ENCODE measurements at regions not wholly inside any gene's neighbourhood (a gene's known extent, or its start where the extent isn't known, plus 50 kb on each side); places are given as distances from the start of the nearest gene placed in this dataset.
"Not testable (repeated sequence)": the region's sequence is repeated elsewhere in the genome, so short reads cannot be mapped to it uniquely, and the experiment has no call there.

DNA sequence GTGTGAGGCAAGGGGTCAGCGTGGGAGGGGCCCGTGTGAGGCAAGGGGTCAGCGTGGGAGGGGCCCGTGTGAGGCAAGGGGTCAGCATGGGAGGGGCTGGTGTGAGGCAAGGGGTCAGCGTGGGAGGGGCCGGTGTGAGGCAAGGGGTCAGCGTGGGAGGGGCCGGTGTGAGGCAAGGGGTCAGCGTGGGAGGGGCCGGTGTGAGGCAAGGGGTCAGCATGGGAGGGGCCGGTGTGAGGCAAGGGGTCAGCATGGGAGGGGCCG, 119.2 kb downstream of the SEPTIN14 start:
- H3K4me1 Mint-ChIP-seq; H3K27ac Mint-ChIP-seq; CTCF ChIA-PET (ENCODE audit: partially characterized antibody); H3K27me3 Mint-ChIP-seq; H3K27ac ChIP-seq (ENCODE audit: low read depth, low read length); intact Hi-C loops (cut with micrococcal nuclease); H3K4me1 ChIP-seq (ENCODE audit: insufficient read depth, low read length); H3K36me3 Mint-ChIP-seq; H3K36me3 ChIP-seq (ENCODE audit: insufficient read depth, low read length); H3K9me3 ChIP-seq (ENCODE audit: control insufficient read depth in 1 of 2, low read length in 2 of 2); H3K9me3 Mint-ChIP-seq; H3K27me3 ChIP-seq (ENCODE audit: insufficient read depth, low read length); H3K4me3 Mint-ChIP-seq; H3K4me3 ChIP-seq (ENCODE audit: low read length in 2 of 2); DNase-seq; POLR2A ChIA-PET (ENCODE audit: partially characterized antibody): not testable (repeated sequence)

DNA sequence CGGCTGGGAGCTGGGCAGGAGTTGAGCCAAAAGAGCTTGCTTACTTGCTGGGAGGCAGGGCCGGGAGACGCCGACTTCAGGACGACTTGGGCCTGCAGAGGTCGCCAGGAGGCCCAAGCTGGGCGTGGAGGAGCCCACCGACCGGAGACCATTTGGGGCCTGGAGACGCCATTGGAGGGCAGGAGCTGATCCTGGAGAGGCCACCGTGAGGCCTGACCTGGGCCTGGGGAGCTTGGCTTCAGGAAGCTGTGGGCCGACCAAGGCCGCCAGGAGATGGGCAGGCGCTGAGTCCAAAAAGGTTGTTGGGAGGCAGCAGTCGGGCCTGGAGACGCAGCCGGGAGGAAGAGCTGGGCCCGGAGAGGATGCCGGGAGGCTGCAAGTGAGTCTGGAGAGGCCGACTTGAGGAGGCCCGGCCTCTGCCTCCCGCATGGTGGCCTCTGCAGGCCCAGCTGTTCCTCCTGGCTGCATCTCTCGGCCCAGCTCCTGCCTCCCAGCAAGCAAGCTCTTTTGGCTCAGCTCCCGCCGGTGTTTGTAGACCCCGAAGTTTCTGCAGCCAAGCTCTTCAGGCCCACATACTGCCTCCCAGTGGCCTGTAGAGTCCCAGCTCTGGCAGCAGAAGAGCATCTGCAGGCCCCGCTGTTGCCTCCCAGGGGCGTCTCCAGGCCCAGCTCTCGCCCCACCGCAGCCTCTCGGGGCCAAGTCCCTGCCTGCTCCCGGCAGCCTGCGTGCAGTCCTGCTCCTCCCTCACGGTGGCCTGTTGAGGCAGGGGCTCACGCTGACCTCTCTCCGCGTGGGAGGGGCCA, 119.7 kb downstream of the SEPTIN14 start:
- H3K4me3 Mint-ChIP-seq; H3K27ac ChIP-seq (ENCODE audit: low read depth, low read length); H3K27me3 Mint-ChIP-seq; H3K9me3 Mint-ChIP-seq; CTCF ChIA-PET (ENCODE audit: partially characterized antibody); H3K4me1 Mint-ChIP-seq; H3K4me3 ChIP-seq (ENCODE audit: low read length in 2 of 2); H3K4me1 ChIP-seq (ENCODE audit: insufficient read depth, low read length); H3K27me3 ChIP-seq (ENCODE audit: insufficient read depth, low read length); DNase-seq; H3K27ac Mint-ChIP-seq; intact Hi-C loops (cut with micrococcal nuclease); POLR2A ChIA-PET (ENCODE audit: partially characterized antibody); H3K9me3 ChIP-seq (ENCODE audit: control insufficient read depth in 1 of 2, low read length in 2 of 2); H3K36me3 Mint-ChIP-seq; H3K36me3 ChIP-seq (ENCODE audit: insufficient read depth, low read length): not testable (repeated sequence)

DNA sequence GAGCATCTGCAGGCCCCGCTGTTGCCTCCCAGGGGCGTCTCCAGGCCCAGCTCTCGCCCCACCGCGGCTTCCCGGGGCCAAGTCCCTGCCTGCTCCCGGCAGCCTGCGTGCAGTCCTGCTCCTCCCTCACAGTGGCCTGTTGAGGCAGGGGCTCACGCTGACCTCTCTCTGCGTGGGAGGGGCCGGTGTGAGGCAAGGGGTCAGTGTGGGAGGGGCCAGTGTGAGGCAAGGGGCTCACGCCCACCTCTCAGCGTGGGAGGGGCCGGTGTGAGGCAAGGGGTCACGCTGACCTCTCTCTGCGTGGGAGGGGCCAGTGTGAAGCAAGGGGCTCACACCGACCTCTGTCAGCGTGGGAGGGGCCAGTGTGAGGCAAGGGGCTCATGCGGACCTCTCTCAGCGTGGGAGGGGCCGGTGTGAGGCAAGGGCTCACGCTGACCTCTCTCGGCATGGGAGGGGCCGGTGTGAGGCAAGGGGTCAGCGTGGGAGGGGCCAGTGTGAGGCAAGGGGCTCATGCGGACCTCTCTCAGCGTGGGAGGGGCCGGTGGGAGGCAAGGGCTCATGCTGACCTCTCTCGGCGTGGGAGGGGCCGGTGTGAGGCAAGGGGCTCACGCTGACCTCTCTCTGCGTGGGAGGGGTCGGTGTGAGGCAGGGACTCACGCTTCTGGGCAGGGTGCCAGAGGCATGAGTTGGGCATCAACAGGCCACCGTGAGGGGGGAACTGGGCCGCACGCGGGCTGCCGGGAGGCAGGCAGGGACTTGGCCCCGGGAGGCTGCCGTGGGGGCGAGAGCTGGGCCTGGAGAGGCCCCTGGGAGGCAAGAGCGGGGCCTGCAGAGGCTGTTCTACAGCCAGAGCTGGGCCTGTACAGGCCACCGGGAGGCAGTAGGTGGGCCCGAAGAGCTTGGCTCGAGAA, 120.6 kb downstream of the SEPTIN14 start:
- intact Hi-C loops (cut with micrococcal nuclease), result not testable (repeated sequence)

DNA sequence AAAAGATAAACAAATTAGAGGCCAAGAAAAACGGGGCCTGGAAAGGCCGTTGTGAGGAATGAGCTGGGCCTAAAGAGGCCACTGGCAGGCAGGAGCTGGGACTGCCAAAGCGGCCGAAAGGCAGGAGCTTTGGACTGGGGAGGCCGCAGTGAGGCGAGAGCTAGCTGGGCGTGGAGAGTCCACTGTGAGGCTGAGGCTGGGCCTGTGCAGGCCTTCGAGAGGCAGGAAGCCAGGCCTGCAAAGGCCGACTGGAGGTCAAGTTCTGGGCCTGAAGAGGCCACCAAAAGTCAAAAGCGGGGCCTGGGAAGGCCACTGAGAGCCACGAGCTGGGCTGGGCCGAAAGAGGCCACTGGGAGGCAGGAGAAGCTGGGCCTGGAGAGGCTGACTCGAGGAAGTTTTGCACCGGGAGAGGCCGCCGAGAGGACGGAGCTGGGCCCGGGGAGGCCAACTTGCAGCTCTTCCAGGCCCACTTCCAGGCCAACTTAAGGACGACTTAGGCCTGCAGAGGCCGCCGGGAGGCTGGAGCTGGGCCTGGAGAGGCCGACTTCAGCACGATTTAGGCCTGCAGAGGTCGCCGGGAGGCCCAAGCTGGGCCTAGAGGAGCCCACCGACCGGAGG, 121.8 kb downstream of the SEPTIN14 start:
- H3K27me3 ChIP-seq (ENCODE audit: insufficient read depth, low read length); DNase-seq; H3K27ac Mint-ChIP-seq; POLR2A ChIA-PET (ENCODE audit: partially characterized antibody); H3K27ac ChIP-seq (ENCODE audit: low read depth, low read length); H3K36me3 Mint-ChIP-seq; H3K4me1 Mint-ChIP-seq; intact Hi-C loops (cut with micrococcal nuclease); H3K4me1 ChIP-seq (ENCODE audit: insufficient read depth, low read length); CTCF ChIA-PET (ENCODE audit: partially characterized antibody); H3K4me3 Mint-ChIP-seq; H3K27me3 Mint-ChIP-seq; H3K9me3 Mint-ChIP-seq; H3K36me3 ChIP-seq (ENCODE audit: insufficient read depth, low read length); H3K9me3 ChIP-seq (ENCODE audit: control insufficient read depth in 1 of 2, low read length in 2 of 2); H3K4me3 ChIP-seq (ENCODE audit: low read length in 2 of 2): not testable (repeated sequence)

More for the DNA sequence above, 120.6 kb downstream of the SEPTIN14 start:
- H3K4me3 ChIP-seq (ENCODE audit: low read length in 2 of 2); H3K4me1 Mint-ChIP-seq; H3K9me3 Mint-ChIP-seq; H3K27me3 ChIP-seq (ENCODE audit: insufficient read depth, low read length); H3K9me3 ChIP-seq (ENCODE audit: control insufficient read depth in 1 of 2, low read length in 2 of 2); H3K4me3 Mint-ChIP-seq; H3K27ac ChIP-seq (ENCODE audit: low read depth, low read length); H3K4me1 ChIP-seq (ENCODE audit: insufficient read depth, low read length); CTCF ChIA-PET (ENCODE audit: partially characterized antibody); POLR2A ChIA-PET (ENCODE audit: partially characterized antibody); H3K36me3 Mint-ChIP-seq; DNase-seq; H3K36me3 ChIP-seq (ENCODE audit: insufficient read depth, low read length); H3K27me3 Mint-ChIP-seq; H3K27ac Mint-ChIP-seq: not testable (repeated sequence)

DNA sequence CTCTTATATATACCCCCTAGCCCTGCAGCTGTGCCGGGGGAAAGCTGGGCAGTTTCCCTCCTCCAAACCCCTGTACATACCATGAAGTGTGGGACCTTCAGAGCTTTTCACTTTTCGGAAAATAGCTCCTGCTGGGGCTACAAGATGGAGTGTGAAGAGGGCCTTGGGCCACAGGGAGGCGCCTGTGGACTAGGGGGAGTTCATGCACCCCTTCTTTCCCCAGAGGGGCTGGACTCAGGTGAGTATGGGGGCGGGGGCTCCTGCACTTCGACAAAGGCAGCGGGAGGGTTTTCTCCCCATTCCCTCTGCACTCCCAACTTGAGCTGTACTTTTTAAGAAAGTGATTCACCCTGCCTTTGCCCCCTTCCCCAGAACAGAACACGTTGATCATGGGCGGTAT, 122.5 kb downstream of the SEPTIN14 start:
- H3K27me3 Mint-ChIP-seq; DNase-seq; H3K27ac ChIP-seq (ENCODE audit: low read depth, low read length); H3K9me3 ChIP-seq (ENCODE audit: control insufficient read depth in 1 of 2, low read length in 2 of 2); H3K4me3 Mint-ChIP-seq; H3K36me3 ChIP-seq (ENCODE audit: insufficient read depth, low read length); intact Hi-C loops (cut with micrococcal nuclease); CTCF ChIA-PET (ENCODE audit: partially characterized antibody); H3K9me3 Mint-ChIP-seq; H3K4me1 Mint-ChIP-seq; H3K4me1 ChIP-seq (ENCODE audit: insufficient read depth, low read length); H3K27me3 ChIP-seq (ENCODE audit: insufficient read depth, low read length); H3K36me3 Mint-ChIP-seq; H3K4me3 ChIP-seq (ENCODE audit: low read length in 2 of 2); H3K27ac Mint-ChIP-seq; POLR2A ChIA-PET (ENCODE audit: partially characterized antibody): not testable (repeated sequence)

DNA sequence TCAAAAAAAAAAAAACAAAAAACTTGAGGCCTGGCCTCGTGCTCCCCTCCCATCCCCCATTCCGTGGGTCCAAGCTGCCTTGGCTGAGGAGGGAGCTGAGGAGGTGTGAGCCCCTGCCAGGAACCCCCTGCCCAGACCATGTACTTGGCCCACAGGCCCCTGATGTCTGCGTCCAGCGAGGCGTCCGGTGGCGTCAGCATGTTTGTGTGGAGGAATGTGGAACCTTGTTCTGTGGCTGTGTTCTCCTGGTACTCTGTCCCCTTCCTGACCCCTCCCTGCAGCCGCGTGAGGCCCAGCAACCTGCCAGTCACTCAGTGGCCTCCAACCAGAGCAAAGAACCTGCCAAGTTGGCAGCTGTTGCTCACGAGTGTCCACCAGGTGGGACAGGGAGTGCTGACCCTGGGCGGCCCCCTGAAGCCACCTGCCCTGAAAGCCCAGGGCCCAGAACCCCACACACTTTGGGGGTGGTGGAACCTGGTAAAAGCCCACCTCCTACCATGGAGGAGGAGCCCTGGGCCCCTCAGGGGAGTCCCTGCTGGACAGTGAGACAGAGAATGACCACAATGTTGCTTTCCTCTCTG, 125.8 kb downstream of the SEPTIN14 start:
- H3K27ac Mint-ChIP-seq; H3K27ac ChIP-seq (ENCODE audit: low read depth, low read length); H3K4me3 Mint-ChIP-seq; H3K36me3 Mint-ChIP-seq; H3K9me3 ChIP-seq (ENCODE audit: control insufficient read depth in 1 of 2, low read length in 2 of 2); H3K4me1 ChIP-seq (ENCODE audit: insufficient read depth, low read length); H3K27me3 ChIP-seq (ENCODE audit: insufficient read depth, low read length); H3K36me3 ChIP-seq (ENCODE audit: insufficient read depth, low read length); DNase-seq; H3K4me3 ChIP-seq (ENCODE audit: low read length in 2 of 2); POLR2A ChIA-PET (ENCODE audit: partially characterized antibody); CTCF ChIA-PET (ENCODE audit: partially characterized antibody); H3K9me3 Mint-ChIP-seq; H3K27me3 Mint-ChIP-seq; intact Hi-C loops (cut with micrococcal nuclease); H3K4me1 Mint-ChIP-seq: not testable (repeated sequence)

DNA sequence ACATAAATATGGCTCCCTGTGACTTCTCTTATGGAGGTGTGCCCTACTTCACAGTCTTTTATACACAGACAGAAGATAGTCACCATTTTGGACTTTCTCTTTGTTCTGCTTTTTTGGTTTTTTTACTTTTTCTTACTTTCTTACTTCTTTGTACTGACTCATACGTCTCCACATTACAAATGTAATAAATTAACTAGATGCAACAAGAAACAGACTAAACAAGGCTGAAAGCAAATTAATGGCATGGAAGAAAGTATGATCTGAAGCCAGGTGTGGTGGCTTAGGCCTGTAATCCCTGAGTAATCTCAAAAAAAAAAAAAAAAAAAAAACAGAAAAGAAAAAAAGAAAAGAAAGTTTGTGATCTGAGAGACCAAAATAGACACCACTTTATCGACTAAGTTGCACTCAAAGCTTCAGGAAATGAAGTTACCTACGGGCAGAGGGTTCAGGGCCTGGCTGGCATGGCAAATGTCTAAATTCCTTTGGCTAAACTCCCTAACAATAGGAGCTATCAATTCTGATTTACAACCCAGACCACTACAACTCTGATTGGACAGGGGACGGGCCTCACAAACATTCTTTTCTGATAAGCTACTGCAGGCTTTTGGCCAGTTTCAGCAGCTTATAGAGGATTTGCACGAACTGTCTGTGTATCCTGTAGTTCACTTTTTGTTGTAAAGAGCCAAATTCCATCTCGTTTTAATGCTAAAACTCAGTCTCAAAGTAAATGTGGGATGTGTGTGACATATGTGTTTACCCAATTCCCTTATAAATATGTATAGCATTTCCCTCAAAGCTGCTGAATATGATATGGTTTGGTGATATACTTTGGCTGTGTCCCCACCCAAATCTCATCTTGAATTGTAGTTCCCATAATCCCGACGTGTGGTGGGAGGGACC, 129.1 kb downstream of the SEPTIN14 start:
- Mint-ChIP-seq H3K27ac (no peak overlapping the region), H3K4me3 (no peak overlapping the region), H3K9me3 (no peaks in the 10 kb centered on the region), H3K4me1 (no peaks in the 10 kb centered on the region), H3K27me3 (no peaks in the 10 kb centered on the region), H3K36me3 (no peaks in the 10 kb centered on the region)
- Histone ChIP-seq H3K27me3 (ENCODE audit: insufficient read depth, low read length) (no peaks in the 10 kb centered on the region), H3K4me1 (ENCODE audit: insufficient read depth, low read length) (no peaks in the 10 kb centered on the region), H3K9me3 (ENCODE audit: control insufficient read depth in 1 of 2, low read length in 2 of 2) (no peaks in the 10 kb centered on the region), H3K4me3 (ENCODE audit: low read length in 2 of 2) (no peak overlapping the region), H3K36me3 (ENCODE audit: insufficient read depth, low read length) (no peaks in the 10 kb centered on the region), H3K27ac (ENCODE audit: low read depth, low read length) (no peak overlapping the region)
- intact Hi-C loops (cut with micrococcal nuclease), result no loop called here
- DNase-seq, result no peak
- POLR2A ChIA-PET (ENCODE audit: partially characterized antibody), result no interaction called here
- CTCF ChIA-PET (ENCODE audit: partially characterized antibody), result interaction anchor here (0.7 kb wide), 1 partner anchor 391 kb away, joined by 3 read pairs; no protein-coding TSS in a partner anchor
